ENCODE measurements at regions not wholly inside any gene's neighbourhood (a gene's known extent, or its start where the extent isn't known, plus 50 kb on each side); places are given as distances from the start of the nearest gene placed in this dataset.
"Not testable (repeated sequence)": the region's sequence is repeated elsewhere in the genome, so short reads cannot be mapped to it uniquely, and the experiment has no call there.

DNA sequence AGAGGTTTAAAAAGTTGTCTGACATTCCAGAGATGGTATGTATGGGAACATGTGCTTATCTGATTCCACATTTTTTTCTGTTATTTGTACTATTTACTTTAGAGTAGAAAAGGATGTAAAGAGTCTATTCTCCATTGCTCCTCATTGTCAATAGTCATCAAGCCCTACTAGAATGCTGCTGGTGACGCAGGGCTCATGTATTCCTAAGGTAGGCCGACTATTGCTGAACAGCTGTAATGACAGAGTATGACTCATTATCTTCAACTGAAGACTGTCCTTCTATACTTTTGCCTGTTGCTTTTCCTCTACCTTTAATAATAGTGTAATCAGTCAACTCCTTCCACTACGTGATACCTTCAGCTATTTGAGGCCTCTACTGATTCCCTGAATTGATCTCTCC is 509.1 kb upstream of the NR3C2 start:
- Histone ChIP-seq H3K4me1 (no peaks in the 10 kb centered on the region), H3K27me3 (no peaks in the 10 kb centered on the region), H3K4me3 (no peak overlapping the region), H3K9me3 (replicated peaks) (no peaks in the 10 kb centered on the region), H3K36me3 (no peaks in the 10 kb centered on the region), H3K27ac (no peak overlapping the region)
- DNase-seq, result peak in 1 of 2 experiments; percentile 5

DNA sequence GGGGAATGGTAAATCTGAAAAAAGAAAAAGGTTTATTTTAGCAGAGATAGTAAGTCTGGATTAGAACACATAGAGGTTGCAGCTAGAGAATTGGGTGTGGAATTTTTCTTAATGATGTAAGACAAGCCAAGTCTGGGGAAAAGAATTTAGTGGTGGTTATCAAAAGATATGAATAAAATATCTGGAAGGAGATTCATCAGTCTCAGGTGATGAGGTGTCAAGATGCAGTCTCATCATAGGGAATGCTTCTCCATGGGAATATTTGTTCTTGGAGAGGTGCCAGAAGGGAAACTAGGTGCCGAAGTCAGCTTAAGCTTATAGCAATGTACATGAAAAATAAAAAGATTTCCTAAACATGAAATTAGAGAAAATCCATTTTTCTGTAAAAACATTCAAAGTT is 504.1 kb upstream of the NR3C2 start:
- no peak overlapping the region for H3K27ac ChIP-seq
- no peaks in the 10 kb centered on the region for H3K9me3 ChIP-seq (replicated peaks)
- H3K27me3 ChIP-seq, result no peaks in the 10 kb centered on the region
- H3K4me1 ChIP-seq, result no peaks in the 10 kb centered on the region
- H3K4me3 ChIP-seq, result no peak overlapping the region
- no peaks in the 10 kb centered on the region for H3K36me3 ChIP-seq
- DNase-seq, result no peak

DNA sequence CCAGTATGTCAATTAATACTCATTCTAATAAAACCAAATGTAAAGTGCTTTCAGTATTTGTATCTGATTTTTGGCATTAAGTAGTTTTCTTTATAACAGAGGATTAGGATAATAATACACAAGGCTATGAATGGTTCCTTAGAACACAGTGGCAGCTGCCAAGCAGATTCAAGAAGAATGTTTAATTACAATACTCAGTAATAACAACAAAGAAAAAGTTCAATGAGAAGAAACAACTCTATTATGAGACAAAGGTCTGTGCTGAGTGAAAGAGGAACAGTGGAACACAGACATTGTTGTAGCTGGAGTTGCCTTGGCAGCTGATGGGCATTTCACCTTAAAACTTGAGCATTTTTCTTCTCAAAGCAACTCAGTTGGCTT is 502.6 kb upstream of the NR3C2 start:
- H3K4me1 ChIP-seq, result no peaks in the 10 kb centered on the region
- no peaks in the 10 kb centered on the region for H3K27me3 ChIP-seq
- no peak overlapping the region for H3K27ac ChIP-seq
- no peak for DNase-seq
- H3K4me3 ChIP-seq, result no peak overlapping the region
- no peaks in the 10 kb centered on the region for H3K36me3 ChIP-seq
- no peaks in the 10 kb centered on the region for H3K9me3 ChIP-seq (replicated peaks)

DNA sequence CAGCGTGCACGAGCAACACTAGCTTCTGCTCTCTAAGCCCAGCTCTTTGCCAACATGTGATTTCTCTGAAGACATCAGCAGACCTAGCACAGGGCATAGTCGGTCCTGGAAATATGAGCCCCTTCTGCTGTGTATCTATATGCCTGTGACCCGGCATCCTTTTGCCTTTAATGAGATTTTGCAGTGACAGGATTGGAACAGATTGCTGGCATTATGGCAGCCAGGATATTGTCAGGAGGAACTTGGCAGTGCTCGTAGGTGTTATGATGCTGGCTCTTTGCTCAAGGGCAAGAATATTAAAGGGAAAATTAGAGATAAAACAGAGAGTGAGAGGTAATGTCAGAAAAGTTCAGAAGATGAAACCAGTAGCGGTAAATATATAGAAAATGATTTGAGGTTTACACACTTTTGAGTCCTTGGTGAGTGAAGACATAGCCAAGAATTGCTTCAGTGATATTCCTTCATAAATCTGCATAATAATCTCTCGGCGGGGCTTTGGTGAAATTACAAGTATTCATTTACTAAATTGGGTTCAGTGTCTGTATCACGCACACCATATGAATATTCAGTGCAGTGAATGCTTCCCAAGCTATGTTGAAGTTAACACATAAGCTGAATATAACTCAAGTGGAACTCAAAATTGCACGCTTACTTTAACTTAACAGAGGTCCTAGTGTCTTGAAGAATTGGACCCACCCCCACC is 502.1 kb upstream of the NR3C2 start:
- no peaks in the 10 kb centered on the region for H3K36me3 ChIP-seq
- no peaks in the 10 kb centered on the region for H3K27me3 ChIP-seq
- H3K4me1 ChIP-seq, result no peaks in the 10 kb centered on the region
- H3K27ac ChIP-seq, result no peak overlapping the region
- no peak for DNase-seq
- H3K4me3 ChIP-seq, result no peak overlapping the region
- no peaks in the 10 kb centered on the region for H3K9me3 ChIP-seq (replicated peaks)

DNA sequence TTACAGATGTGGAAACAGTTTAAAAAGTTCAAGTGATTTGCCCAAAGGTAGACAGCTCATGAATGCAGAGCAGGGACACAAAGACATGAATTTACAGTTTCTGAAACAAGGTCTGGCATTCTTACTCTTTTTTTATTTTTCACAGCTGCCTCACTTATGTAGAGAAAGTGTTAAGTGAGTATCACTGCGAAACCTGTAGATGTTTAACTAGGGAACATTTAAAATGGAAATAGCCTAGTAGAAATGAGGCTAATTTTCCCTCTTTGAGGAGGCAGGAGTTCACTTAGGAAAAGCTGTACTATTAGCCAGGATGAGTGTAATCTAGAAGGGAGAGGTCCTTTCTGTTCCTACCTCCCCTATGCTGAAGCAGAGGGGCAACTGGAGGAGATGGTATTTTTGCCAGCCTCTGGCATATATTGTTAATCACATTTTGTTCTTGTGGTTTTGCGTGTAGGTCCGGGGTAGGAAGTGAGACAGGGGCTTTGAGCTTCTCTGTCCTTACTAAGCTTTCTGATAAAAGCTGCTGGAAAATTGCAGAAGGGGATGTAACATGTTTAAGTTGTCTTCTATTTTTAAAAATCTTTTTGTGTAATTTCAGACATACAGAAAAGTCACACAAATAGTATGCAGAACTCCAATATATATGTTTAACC is 492.8 kb upstream of the NR3C2 start:
- no peak for DNase-seq
- Histone ChIP-seq H3K9me3 (replicated peaks) (no peaks in the 10 kb centered on the region), H3K4me3 (no peak overlapping the region), H3K27me3 (no peaks in the 10 kb centered on the region), H3K36me3 (no peaks in the 10 kb centered on the region), H3K4me1 (no peaks in the 10 kb centered on the region), H3K27ac (no peak overlapping the region)

DNA sequence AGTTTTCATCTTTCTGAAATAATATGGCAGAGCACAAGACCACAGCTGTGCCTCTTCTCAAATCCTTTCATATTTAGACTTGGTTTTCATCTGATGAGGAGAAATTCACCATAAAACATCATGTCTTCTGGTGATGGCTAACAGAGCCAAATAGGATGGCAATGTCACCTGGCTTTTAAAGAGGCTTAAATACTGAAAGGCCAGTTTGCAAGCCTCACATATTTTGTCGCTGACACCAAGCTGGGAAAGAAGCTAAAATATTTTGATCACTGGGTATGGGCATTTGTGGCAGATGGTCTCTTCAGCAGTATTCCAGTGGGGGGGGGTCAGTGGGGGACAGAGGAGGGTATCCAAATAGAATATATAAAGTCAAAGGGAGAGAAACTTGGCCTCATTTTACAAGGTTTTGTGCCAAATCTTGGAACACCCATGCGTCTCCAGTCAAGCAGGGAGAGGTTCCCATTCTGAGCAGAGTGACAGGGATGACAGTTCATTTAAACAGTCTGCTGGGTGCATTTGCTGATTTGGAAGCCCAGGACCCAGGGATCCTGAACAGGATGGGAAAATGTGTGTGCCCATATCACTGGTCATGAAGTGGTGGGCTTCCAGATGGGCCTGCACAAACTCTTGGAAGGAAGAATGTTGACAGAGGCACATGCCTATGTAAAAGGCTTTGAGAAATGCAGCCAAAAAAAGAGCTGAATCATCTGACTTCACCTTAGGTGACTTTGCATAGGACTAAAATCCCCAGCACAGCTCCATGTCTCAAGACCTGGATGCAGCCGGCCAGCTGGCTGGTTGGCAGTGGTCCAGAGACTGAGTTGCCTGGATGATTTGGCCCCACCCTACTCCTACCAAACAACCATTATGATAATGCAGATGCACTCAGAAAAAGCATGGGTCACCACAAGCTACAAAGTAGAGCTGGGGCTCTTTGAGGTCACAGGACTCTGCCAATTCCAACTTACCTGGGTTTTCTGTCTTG is 484.4 kb upstream of the NR3C2 start:
- Histone ChIP-seq H3K27me3 (no peaks in the 10 kb centered on the region), H3K4me1 (no peaks in the 10 kb centered on the region), H3K27ac (no peak overlapping the region), H3K9me3 (replicated peaks) (no peaks in the 10 kb centered on the region), H3K36me3 (no peaks in the 10 kb centered on the region), H3K4me3 (no peak overlapping the region)
- peak; percentile 15 to 31 for DNase-seq

DNA sequence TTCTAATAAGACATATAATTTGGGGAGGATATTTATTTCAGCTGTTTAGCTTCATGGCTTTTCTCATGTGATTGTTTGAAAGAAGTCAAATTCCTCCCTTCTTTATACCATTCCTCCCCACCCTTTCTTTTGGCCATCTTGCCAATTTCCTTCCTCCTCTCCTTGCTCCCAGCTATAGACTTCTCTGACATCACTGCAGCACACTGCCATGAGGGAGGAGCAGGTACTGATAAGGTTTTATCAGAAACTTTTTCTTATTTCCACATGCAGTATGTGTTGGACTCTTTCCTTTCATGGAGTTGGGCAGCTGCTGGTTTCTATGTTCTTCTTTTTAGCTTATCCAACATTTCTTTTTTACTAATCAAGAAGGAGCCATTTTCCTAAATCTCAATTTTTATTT is 481.7 kb upstream of the NR3C2 start:
- no peak for DNase-seq
- Histone ChIP-seq H3K27me3 (no peaks in the 10 kb centered on the region), H3K36me3 (no peaks in the 10 kb centered on the region)

DNA sequence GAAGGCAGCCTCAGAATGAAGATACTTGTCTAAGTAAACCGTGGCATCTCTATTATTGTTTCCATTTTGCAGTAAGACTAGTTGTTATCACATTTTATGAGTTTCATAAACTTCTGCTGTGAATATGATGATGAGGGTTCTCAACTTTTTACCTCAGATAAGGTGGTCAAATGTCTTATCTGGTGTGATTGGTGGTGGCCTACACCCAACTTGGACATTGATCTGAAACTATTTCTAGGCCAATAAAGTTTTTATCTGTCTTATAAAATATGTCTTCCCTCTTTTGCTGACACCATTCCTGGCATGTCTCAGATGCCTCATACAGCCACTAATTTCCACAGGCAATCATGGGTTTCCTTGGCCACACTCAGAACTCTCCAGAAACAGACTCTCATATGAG is 480.3 kb upstream of the NR3C2 start:
- Histone ChIP-seq H3K4me3 (no peak overlapping the region), H3K36me3 (no peaks in the 10 kb centered on the region), H3K4me1 (no peaks in the 10 kb centered on the region), H3K27me3 (no peaks in the 10 kb centered on the region), H3K27ac (no peak overlapping the region), H3K9me3 (replicated peaks) (no peaks in the 10 kb centered on the region)
- no peak for DNase-seq

More for the DNA sequence above, 481.7 kb upstream of the NR3C2 start:
- H3K4me3 ChIP-seq, result no peak overlapping the region
- no peaks in the 10 kb centered on the region for H3K9me3 ChIP-seq (replicated peaks)
- H3K27ac ChIP-seq, result no peak overlapping the region
- H3K4me1 ChIP-seq, result no peaks in the 10 kb centered on the region

DNA sequence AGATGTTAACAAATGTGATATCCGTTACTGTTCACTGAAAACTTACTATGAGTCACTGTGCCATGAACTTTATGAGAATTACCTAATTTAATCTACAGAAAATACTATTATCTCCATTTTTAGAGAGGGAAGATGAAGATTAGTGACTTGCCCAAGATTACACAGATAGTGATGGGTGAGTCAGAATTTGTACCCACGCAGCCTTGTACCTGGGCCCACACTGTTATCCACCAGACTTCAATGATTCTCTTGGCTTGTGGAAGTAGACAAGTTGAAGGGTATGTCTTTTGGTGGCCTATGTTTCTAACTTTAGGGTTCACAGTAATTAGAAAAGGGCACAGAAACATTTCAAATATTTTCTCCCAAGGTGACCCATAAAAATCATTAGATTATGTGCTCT is 472.5 kb upstream of the NR3C2 start:
- H3K4me3 ChIP-seq, result no peak overlapping the region
- H3K9me3 ChIP-seq (replicated peaks), result no peaks in the 10 kb centered on the region
- DNase-seq, result no peak
- no peak overlapping the region for H3K27ac ChIP-seq
- H3K4me1 ChIP-seq, result no peaks in the 10 kb centered on the region
- H3K36me3 ChIP-seq, result no peaks in the 10 kb centered on the region
- H3K27me3 ChIP-seq, result no peaks in the 10 kb centered on the region

DNA sequence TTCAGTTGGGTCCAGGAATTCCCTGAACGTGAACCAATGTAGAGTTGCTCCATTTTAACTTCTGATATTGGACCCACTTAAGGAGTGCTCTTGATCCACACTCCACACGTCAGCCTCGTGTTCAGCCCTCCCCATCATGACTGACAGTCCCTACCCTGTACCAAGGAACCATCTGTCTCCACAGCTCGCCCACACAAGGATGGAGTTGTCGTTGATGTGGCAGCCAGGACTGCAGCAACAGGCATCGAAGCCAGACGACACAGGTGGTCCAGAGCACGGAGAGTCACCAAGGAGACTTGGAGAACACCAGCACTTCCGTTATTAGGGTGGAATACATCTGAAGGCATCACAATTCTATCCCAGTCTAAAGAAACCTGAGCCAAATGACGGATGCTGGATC is 472.1 kb upstream of the NR3C2 start:
- Histone ChIP-seq H3K36me3 (no peaks in the 10 kb centered on the region), H3K4me1 (no peaks in the 10 kb centered on the region), H3K4me3 (no peak overlapping the region), H3K27ac (no peak overlapping the region), H3K27me3 (no peaks in the 10 kb centered on the region), H3K9me3 (replicated peaks) (no peaks in the 10 kb centered on the region)
- DNase-seq, result no peak

DNA sequence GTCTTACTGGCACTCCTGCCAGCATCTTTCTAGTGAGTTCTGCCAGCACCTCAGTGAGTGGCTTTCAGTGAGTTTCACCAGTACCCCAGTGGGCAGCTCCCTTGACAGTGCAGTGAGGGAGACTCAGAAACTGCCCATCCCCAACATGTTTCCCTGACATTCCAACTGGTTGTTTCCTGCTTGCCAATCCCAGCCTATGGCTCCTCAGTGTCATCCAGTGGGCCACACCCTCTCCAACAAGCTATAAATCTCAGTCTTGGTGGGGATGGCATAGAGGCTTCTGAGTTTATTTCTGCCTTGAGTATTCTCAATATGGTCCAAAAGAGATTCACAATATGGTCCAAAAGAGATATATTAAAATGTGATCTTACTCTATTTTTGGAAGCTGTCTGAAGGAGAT is 461.2 kb upstream of the NR3C2 start:
- H3K9me3 ChIP-seq (replicated peaks), result no peaks in the 10 kb centered on the region
- no peaks in the 10 kb centered on the region for H3K36me3 ChIP-seq
- H3K4me3 ChIP-seq, result no peak overlapping the region
- H3K4me1 ChIP-seq, result no peaks in the 10 kb centered on the region
- H3K27ac ChIP-seq, result no peak overlapping the region
- H3K27me3 ChIP-seq, result no peaks in the 10 kb centered on the region
- DNase-seq, result no peak

DNA sequence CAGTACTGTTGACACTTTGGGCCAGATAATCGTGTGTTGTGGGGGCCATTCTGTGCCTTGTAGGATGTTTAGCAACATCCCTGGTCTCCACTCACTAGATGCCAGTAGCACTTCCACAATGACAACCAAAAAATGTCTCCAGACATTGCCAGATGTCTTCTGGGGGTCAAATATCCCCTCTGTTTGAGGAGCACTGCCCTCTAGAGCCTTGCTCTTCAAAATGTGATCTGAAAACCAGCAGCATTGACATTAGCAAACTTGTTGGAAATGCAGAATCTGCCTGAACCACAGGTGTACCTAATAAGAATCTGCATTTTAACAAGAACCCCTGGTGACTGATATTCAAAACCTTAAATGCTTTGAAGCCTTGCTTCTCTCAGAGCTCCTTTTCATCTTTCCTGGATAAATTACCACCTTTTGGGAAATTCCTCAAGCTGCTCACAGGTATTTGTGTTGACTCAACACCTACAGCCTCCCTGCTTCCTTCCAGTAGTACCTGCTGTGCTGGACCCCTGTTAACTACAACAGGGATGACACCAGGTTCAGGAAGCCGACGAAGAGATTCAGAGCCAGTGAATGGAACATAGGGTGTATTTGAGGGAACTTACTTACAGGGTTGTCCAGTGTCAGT is 459.0 kb upstream of the NR3C2 start:
- H3K36me3 ChIP-seq, result no peaks in the 10 kb centered on the region
- no peaks in the 10 kb centered on the region for H3K27me3 ChIP-seq
- H3K4me3 ChIP-seq, result no peak overlapping the region
- H3K27ac ChIP-seq, result no peak overlapping the region
- H3K4me1 ChIP-seq, result no peaks in the 10 kb centered on the region
- no peak for DNase-seq
- H3K9me3 ChIP-seq (replicated peaks), result no peaks in the 10 kb centered on the region

DNA sequence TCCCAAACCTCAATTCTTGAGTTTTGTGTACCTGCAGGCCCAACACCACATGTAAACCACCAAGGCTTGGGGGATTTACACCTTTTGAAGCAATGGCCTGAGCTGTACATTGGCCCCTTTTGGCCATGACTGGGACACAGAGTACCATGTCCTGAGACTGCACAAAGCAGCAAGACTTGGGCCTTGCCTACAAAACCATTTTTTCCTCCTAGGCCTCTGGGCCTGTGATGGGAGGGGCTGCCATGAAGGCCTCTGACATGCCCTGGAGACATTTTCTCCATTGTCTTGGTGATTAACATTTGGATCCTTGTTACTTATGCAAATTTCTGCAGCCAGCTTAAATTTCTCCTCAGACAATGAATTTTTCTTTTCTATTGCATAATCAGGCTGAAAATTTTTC is 455.9 kb upstream of the NR3C2 start:
- not testable (repeated sequence) for H3K4me1 ChIP-seq; H3K27me3 ChIP-seq; DNase-seq; H3K27ac ChIP-seq; H3K4me3 ChIP-seq; H3K36me3 ChIP-seq; H3K9me3 ChIP-seq (replicated peaks)

DNA sequence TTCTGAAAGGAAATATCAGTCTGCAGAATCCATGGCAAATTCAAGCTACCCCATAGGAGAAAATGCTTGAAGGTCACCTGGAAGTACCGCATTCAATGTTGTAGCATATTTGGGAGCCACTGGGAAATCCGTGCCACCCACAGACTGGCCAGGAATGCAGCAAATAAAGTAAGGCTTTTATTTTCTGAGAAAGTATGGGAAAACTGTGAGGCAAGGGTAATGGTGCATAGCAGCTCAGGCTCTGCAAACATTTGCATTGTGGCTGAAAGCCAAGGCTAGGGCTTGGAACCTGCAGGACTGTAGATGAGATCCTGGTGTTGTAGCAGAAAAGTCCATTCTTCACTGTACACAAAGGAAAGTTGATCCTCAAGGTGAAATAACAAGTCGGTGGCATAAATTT is 450.9 kb upstream of the NR3C2 start:
- H3K27ac ChIP-seq, result no peak overlapping the region
- no peaks in the 10 kb centered on the region for H3K36me3 ChIP-seq
- no peaks in the 10 kb centered on the region for H3K9me3 ChIP-seq (replicated peaks)
- H3K4me3 ChIP-seq, result no peak overlapping the region
- no peaks in the 10 kb centered on the region for H3K4me1 ChIP-seq
- no peak for DNase-seq
- H3K27me3 ChIP-seq, result no peaks in the 10 kb centered on the region

DNA sequence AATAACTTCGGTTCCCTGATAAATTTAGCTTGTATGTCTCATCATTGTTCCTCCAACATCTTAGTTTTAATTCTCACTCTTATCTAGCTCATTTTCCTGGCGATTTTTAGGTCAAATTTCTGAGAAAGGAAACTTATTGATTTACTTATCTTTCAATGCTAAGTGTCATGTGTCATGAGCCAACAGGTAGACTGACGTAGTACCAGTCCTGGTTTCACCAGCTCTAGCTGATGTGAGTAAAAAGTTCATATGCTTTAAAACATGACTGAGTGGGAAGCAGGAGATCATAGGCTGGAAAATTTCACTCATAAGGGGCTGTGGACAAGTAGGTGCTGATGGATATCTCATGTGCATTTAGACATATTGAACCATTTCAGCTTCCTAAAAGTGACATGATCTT is 441.7 kb upstream of the NR3C2 start:
- no peak for DNase-seq
- Histone ChIP-seq H3K27me3 (no peaks in the 10 kb centered on the region), H3K27ac (no peak overlapping the region), H3K9me3 (replicated peaks) (no peaks in the 10 kb centered on the region), H3K36me3 (no peaks in the 10 kb centered on the region), H3K4me3 (no peak overlapping the region), H3K4me1 (no peaks in the 10 kb centered on the region)
